ENCODE measurements at regions not wholly inside any gene's neighbourhood (a gene's known extent, or its start where the extent isn't known, plus 50 kb on each side); places are given as distances from the start of the nearest gene placed in this dataset.
A peak's percentile ranks its signal among the peaks of the same experiment; 100 is the strongest.
"Not testable (repeated sequence)": the region's sequence is repeated elsewhere in the genome, so short reads cannot be mapped to it uniquely, and the experiment has no call there.

DNA sequence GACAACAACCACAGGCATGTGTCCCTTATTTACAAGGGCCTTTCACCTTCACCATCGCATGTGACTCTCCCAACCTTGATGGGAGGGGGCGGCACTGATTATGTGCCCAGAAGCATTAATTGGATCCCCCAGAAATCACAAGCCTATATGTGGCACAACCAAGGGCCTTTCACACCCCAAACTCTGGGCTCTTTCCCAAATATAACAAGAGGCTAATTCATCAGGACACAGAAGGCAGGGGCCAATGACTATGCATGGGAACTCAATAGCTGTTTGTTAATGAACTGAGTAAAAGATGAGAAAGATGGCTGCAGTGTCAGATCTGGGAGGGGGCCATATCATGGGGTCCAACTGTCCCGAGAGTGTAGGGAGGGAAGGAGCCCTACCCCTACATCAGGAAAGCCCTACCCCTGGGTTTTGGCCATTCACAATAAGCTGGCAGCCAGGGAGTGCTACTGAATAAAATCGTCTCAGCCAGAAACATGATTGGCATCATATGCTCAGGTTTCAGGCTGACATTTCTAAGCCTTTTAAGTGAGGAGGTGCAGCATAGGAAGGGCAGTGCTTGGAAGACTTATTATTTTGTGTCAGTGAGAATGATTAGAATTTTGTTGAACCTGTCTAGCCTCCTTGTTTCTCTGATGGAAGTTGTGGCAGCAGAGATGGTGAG, 814.4 kb upstream of the AMELY start:
- no peak for DNase-seq (ENCODE audit: low read depth)

DNA sequence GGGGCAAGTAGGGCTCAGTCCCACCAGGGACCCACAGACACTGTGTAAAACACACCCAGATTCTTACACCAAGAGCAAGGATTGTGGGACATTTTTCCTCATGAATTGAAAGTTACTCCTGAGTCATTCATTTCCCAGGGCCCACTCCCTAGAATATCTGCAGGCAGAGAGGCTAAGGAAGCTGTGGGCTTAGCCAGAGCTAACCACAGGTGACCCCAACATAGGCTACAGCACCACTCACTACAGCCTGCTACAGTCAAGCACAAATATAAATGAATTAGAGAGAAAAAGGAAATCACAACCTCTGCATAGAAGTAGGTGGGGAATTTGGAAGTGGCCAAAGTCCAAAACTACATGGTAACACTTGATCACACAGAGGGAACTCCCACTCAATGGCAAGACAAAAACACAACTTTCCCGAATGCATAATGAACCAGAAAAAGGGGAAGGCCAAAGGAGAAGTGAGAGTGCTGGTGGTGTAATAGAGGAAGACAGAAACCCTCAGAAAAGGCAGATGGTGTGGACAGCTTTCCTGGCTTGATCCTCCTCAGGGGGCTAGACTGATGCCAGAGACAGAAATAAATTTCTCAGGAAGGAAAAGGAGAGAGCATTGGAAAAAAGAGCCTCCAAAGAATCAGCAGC, 812.6 kb upstream of the AMELY start:
- no peak for DNase-seq (ENCODE audit: low read depth)

DNA sequence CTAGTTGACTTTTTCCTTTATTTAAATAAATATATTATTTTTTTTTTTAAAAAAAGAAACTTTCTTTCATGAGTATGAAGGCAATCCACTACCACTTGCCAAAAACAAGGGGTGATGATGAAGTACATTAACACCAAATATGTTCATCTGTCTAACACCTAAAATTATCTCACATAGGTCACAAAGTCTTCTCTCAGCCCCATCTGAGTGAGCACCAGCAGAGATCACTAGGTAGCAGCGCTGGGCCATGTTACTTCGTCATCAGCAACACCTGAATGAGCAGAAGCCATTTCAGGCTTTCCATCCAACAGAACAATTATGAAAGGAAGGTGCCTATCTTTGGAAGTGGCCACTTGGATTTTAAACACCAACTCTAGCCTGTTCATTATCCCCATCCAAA, 811.6 kb upstream of the AMELY start:
- DNase-seq (ENCODE audit: low read depth), result no peak

DNA sequence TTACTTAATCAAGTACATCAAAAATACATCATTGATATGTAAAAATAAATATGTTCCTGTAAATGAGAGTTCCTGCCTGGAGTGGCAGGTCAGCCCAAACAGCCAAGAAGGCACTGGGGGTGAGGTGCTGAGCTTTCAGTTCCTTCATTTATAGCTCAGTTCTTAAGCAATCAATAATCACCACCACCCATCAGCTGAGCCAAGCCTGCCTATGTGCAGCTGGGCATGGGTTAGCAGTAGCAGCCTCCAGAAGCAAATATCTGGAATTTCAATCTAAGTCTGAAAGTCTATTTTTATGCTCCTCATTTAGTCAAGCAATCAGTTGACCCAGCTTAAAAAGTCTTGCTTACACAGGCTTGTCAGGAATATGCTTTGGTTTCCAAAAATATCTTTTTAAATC, 811.0 kb upstream of the AMELY start:
- no peak for DNase-seq (ENCODE audit: low read depth)

DNA sequence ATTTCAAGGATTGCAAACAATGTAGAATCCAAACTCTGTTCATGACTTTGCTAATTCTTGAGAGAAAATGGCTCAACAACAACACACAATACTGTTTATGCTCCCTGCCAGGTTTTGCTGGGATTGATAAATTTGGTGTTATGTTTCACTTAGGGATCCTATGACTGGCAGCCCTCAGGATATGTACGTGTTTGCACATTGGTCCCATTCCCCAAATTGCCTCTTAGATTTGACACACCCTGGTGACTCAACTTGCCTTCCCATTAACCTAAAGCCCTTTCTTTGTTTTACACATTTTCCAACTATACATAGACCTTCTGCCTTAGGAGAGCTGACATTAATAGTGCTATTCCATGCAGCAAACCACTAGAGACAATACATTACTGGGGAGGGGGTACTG, 809.4 kb upstream of the AMELY start:
- no peak for DNase-seq (ENCODE audit: low read depth)

DNA sequence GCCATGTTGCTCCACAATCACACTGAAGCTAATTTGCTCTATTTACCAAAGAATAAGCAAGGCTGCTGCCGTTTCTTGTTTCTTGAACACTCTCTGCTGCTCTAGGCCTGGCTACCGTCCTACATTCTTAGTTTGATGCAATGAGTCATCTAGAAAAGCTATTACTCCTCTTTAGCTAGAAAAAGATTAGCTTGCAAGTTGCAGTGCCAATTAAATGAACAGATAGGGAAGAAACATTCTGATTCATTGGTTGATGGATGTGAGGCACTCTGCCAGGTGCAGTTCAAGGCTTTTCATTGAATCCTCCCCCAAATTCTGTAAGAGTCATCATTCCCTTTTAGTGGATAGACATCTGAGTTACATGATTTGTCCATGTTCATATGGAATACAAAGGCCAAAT, 807.7 kb upstream of the AMELY start:
- DNase-seq (ENCODE audit: low read depth), result peak; percentile 55

DNA sequence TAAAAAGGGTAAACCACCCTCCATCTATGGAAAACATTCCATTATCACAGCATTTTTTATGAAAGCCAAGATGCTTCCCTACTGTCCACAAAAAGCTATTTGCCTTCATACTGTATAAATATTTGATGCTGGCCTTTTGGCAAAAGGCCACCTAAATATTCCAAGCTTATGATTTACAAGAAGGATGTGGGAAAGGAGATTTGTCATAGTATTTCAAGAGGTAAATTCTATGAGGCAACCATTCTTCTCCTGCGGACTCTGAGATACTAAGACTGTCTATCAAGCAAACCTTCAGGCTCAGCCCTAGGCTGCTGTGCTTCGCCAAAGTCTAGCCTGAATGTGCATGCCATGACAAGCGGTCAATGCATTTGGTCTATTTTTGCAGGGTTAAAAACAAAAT, 807.1 kb upstream of the AMELY start:
- no peak for DNase-seq (ENCODE audit: low read depth)

DNA sequence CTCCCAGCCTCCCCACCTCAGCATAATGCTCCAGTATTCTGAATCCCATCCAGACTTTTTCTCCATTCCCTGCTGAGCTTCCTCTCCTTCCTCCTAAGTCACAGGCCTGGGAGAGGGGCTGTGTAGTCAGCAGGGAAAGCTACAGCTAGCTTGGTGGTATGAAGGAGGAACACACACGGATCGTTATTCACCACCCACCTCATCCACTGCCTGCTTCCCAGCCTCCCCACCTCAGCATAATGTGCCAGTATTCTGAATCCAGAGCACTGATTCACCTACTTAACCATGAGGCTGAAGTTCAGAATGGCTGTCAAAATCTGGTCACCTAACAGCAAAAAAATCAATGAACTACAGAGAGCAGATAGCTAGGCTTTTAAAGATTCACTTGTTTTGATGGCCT, 806.6 kb upstream of the AMELY start:
- DNase-seq (ENCODE audit: low read depth), result no peak

DNA sequence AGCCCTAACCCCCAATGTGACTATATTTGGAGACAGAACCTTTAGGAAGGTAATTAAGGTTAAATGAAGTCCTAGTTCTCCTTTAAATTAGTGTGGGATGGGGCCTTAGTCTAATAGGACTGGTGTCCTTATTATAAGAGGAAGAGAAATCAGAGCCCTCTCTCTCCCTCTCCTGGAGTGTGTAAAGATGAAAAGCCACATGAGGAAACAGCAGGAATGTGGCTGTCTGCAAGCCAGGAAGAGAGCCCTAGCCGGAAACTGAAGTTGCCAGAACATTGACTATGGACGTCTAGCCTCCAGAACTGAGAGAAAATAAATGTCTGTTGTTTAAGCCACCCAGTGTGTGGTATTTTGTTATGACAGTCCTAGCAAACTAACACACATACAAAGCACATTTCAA, 802.9 kb upstream of the AMELY start:
- DNase-seq (ENCODE audit: low read depth), result no peak

DNA sequence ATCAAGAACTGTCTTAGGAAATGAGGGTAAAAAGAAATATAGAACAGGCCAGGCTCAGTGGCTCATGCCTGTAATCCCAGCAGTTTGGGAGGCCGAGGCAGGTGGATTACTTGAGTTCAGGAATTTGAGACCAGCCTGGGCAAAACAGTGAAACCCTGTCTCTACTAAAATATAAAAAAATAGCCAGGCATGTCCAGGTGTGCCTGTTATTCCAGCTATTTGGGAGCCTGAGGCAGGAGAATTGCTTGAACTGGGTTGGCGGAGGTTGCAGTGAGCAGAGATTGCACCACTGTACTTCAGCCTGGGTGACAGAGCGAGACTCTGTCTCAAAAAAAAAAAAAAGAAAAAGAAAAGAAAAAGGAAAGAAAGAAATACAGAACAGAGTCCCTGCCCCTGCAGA, 802.2 kb upstream of the AMELY start:
- DNase-seq (ENCODE audit: low read depth), result not testable (repeated sequence)

DNA sequence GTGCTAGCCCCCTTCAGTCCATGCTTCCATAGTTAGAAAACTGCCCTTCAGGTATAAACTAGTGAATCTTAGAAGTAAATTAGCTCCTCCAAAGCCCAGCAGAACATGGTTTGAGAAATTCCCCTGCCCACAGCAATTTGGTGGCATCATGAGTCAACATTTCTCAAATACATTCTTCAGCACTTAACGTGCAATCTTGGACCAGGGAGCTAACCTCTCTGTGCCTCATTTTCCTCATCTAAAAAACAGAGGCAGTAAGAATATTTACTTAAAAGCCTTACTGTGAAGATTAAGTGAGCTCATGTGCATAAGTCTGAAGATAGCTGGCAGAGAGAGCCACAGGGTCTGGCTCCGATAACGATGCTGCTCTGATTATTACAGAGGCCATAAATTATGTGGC, 800.7 kb upstream of the AMELY start:
- no peak for DNase-seq (ENCODE audit: low read depth)

DNA sequence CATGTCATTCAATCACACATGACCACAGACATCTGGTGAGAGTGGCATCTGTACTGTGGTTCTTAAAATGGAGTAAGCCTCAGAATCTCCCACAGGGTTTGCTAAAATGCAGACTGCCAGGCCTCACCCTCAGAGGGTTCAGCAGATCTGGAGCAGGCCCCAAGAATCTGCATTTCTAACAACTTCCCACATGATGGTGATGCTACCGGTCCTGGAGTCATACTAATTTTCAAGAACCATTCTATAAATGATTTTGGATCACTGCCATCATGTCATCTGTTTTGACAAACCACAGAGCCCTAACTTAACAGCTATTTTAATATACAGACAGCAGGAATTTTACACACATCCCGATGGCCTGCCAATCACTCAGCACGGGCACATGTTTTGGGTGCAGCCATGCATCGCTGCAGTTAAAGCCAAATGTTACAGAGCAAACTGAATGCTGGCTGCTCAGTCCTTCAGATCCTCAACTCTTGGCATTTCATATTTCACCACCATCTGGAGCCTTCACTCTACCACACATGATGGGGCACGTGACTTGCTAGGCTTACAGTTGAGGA, 792.1 kb upstream of the AMELY start:
- DNase-seq (ENCODE audit: low read depth), result no peak

DNA sequence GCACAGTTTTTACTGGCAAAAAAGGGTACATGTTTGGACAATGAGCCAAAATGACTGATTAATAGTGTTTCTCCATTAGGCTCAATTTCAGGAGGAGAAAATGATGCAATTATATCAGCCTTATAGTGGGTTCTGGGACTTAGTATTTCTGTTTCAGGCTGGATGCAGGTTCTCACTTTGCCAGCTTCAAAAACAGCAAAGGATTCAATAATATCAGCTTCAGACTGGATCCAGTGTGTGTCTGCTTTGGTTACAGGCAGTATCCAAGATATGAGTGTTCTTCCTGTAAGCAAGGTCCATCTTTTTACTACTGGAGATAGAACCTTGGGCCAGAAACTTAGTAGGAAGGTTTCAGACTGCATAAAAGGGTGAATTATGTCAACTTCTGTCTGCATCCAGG, 790.9 kb upstream of the AMELY start:
- no peak for DNase-seq (ENCODE audit: low read depth)

DNA sequence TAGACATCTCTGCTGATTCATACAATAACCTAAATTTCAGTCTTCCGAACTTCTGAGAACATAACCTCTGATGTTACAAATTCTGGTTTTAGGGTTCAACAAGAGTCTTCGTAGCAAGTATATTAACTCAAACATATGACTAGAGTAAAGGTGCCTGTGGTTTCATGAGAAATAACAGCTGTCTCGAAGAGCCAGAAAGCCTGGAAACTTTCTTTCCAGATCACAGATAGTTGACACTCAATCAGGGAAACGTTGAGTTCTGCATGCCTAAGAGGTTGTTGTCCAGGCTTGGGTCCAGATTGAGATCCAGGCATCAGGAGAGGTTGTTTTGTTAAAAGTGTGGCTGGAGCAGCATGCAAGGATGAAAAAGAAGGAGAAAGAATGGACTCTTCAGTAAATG, 790.1 kb upstream of the AMELY start:
- DNase-seq (ENCODE audit: low read depth), result no peak

DNA sequence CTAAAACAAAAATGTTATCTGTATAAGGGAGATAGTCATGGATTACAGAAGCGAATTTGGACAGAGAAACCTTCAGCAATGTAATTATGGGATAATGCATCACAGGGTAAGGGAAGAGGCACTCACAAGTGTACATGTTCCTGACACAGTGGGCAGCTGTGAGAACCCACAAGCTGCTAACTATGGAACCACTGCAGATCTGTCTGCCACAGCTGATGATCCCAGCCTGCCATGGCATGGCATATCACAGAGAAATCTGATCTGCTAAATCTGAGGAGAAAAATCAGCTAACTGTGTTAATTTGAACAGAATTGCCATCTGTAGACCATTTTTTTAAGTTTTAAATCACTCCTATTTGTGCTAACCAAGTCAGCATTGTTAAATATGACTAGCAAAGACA, 786.0 kb upstream of the AMELY start:
- DNase-seq (ENCODE audit: low read depth), result no peak

DNA sequence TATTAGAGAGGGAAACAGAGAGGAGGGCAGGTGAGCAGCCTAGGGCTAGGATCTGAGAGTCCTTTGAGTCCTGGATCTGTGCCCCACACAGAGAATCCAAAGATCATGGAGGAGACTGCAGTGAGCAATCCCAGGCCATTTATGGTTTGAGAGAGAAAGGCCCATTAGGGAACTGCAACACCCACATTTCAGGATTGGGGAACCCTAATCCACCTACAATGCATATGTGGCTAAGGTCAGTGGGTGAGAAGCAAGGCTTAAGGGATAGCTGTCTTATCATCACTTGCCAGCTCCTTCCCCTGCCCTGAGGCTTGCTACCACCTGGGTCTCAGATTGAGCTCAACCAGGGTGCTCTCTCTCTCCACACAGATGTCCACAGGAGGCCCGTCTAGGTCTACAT, 781.1 kb upstream of the AMELY start:
- DNase-seq (ENCODE audit: low read depth), result no peak

DNA sequence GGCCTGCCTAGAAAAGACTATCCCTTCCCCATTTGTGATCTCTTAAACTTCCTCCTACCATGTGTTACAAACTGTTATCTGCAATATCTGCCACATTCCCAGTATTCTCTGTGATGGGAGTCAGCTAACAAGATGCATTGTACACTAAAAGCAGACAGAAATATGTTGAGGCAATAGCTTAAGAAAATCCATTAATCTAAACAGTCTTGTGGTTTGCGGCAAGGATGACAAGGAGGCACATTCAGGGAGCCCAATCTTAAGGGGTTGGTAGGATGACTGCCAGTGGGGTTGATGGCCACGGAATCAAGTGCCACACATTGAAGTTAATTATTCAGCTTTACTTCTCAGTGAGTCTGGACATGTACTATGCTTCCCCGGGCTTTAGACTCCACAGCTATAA, 775.5 kb upstream of the AMELY start:
- DNase-seq (ENCODE audit: low read depth), result no peak

DNA sequence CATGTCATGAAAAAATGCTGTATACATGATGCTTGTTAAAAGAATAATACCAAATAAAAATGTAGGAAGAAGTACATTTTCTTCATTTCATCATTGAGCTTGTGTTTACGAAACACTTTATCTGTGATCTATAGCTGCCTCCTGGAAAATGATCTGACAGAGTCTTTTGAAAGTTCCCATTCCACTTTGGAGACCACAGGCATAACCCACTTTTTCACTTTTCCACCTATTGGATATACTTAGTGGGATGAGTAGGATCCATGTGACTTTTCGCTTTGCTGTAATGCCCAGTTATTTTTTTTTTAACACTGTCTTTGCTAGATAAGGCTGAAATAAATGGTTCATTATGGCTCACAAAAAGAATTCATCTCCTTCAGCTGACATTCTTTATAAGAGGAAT, 773.0 kb upstream of the AMELY start:
- no peak for DNase-seq (ENCODE audit: low read depth)

DNA sequence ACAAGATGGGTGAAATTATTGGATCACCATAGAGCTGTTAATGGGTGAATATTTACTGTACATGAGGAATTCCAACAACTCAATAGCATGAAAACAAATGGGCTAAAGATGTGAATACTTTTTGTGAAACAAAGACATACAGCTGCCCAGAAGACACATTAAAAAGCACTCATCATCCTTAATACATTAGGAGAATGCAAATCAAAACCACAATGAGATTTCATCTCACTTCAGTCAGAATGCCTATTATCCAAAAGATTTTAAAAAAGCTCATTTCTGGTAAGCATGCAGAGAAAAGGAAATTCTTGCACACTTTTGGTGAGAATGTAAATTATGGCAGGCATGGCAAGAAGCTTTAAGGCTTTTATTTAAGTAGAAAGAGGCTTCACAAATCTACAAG, 770.8 kb upstream of the AMELY start:
- DNase-seq (ENCODE audit: low read depth), result no peak

DNA sequence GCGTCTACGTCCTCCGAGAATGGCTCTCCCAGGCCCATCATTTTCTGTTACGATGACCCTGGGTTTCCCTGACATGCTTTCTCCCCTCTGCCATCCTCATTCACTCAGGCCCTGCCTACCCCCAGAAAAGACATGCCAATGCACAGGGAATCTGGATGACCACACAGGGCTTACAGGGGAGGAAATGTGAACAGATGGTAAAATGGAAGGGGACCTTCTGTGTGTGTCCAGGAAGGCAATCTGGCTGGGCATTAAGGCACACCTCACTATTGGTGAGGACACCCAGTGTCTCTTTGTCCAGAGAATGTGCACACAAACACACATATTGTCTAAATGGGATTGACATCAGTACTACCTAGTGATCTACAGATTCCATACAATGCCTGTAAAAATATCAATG, 769.9 kb upstream of the AMELY start:
- DNase-seq (ENCODE audit: low read depth), result no peak

DNA sequence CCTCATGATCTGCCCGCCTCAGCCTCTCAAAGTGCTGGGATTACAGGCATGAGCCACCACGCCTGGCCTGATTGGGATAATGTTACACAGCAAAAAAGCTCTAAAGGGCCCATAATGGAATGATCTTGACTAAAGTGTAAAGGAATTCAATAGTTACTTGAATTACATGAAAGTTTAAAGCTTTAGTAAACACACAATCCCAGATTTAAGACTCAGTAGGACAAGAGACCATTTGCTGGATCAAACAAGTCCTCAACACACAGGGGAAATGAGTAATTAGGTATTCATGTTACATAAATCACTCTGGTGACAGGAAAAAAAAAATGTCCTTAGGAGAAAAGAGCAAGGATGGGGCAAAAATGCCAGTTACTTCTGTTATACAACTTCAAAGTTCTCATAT, 762.9 kb upstream of the AMELY start:
- peak; percentile 4 for DNase-seq (ENCODE audit: low read depth)

DNA sequence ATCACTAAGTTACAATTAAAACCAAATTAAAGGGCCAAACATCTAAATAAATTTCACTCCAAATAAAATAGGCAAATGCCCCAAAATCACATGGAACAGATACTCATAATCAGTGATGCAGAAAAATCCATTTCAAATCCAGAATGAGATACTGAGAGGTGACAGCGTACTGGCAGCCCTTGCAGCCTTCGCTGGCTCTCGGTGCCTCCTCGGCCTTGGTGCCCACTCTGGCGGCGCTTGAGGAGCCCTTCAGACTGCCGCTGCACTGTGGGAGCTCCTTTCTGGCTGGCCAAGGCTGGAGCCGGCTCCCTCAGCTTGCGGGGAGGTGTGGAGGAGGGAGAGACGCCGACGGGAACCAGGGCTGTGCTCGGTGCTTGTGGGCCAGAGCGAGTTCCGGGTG, 761.2 kb upstream of the AMELY start:
- no peak for DNase-seq (ENCODE audit: low read depth)

DNA sequence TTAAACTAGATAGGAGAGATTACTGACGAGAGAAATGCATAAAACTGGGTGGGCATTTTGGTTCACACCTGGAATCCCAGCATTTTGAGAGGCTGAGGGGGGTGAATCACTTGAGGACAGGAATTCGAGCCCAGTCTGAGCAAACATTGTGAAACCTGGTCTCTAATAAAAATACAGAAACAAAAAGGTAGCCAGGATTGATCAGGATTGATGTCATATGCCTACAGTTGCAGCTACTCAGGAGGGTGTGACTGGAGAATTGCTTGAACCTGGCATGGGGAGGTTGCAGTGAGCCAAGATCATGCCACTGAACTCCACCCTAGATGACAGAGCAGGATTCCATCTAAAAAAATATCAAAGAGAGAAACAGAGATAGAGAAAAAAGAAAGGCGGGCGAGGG, 751.7 kb upstream of the AMELY start:
- DNase-seq (ENCODE audit: low read depth), result no peak

DNA sequence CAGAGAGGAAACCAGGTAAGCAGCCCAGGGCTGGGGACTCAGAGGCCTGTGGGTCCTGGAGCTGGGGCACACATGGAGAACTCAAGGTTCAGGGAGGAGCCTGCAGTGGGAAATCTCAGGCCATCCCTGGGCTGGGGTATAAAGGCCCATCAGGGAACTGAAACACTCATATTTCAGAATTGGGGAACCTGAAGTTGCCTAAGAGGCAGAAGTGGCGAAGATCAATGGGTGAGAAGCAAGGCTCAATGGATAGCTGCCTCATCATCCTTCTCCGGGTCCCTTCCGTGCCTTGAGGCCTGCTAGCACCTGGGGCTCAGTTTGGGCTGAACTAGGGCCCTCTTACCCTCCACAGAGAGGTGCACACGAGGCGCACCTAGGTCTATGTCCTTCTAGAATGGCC, 747.5 kb upstream of the AMELY start:
- DNase-seq (ENCODE audit: low read depth), result no peak
